HepG2 (cell line): ENCODE measurements at regions not wholly inside any gene's neighbourhood (a gene's known extent, or its start where the extent isn't known, plus 50 kb on each side); places are given as distances from the start of the nearest gene placed in this dataset.

ENCODE experiments used
- ATAC-seq: fragments of 200-7000 bp; cut with Tn5 transposase; 3 replicates; pipeline ENCODE4 v1.9.1; 2020; ENCODE audit warnings: mild to moderate bottlenecking, moderate library complexity
- BruUV-seq: library from RNA; stranded (reverse); fragments of 400-500 nt; replicated peaks from 2 replicates; lab custom pipeline; 2021; lab: Mats Ljungman, UMichigan
- CTCF ChIA-PET: fragments of 300-600 bp; formaldehyde crosslinking; extraction: SDS; loops from one replicate; lab custom pipeline; 2021; ENCODE audit warnings: low total read pairs, inconsistent platforms, low intra/inter-chr PET ratio; lab: Yijun Ruan, JAX
- POLR2A ChIA-PET: fragments of 350-600 bp; sonication (Branson Sonifier 250); formaldehyde crosslinking; loops from one replicate; lab custom pipeline; 2020; ENCODE audit warnings: antibody characterized with exemption, inconsistent platforms; lab: Yijun Ruan, JAX
- DNase-seq: peaks from one replicate; pipeline ENCODE4 v3.0.0-alpha.2; 2015; ENCODE audit warnings: low spot score
- FAIRE-seq: peaks from 3 replicates; lab custom pipeline; 2011; peaks lifted over from hg19 to GRCh38; lab: Jason Lieb, UNC
- H2AFZ ChIP-seq: one replicate; pipeline ENCODE4 v1.6.1; 2011; ENCODE audit warnings: low read length, inconsistent platforms
- H3K27ac ChIP-seq: fragments of 300-600 bp; 3 replicates; pipeline ENCODE4 v1.8.0; 2011; ENCODE audit warnings: mixed run types, mild to moderate bottlenecking, mixed read lengths, low read length, inconsistent platforms; ENCODE audit not compliant: insufficient read depth; ENCODE audit errors: extremely low read length
- H3K27me3 ChIP-seq, 2 experiments: fragments of 200-600 bp in 1 of 2; 2 replicates in 1 of 2; 3 replicates in 1 of 2; pipeline versions ENCODE4 v1.6.0 to v1.8.0; 2011; ENCODE audit warnings: low read length in 2 of 2, mild to moderate bottlenecking in 2 of 2, moderate library complexity in 2 of 2, inconsistent platforms in 1 of 2; ENCODE audit not compliant: insufficient read depth in 2 of 2, control insufficient read depth in 1 of 2
- H3K36me3 ChIP-seq, 2 experiments: fragments of 200-600 bp in 1 of 2; replicated peaks in 1 of 2; 2 replicates in 1 of 2; 3 replicates in 1 of 2; pipeline versions ENCODE4 v1.5.1 to v1.8.0; 2011; ENCODE audit warnings: low read length in 2 of 2, inconsistent platforms in 1 of 2; ENCODE audit not compliant: insufficient read depth in 2 of 2, control insufficient read depth in 1 of 2
- H3K4me1 ChIP-seq: 2 replicates; pipeline ENCODE4 v1.5.1; 2012; ENCODE audit warnings: low read length, inconsistent platforms; ENCODE audit not compliant: insufficient read depth
- H3K4me2 ChIP-seq: 2 replicates; pipeline ENCODE4 v1.6.0; 2011; ENCODE audit warnings: low read depth, low read length, inconsistent platforms
- H3K4me3 ChIP-seq, 3 experiments: fragments of 200-600 bp in 1 of 3; sonication (generic), shearing (Covaris generic) in 1 of 3; replicated peaks in 1 of 3; 2 replicates each; pipeline ENCODE4 v1.5.1; 2011 to 2016; ENCODE audit warnings: low read length in 3 of 3, inconsistent platforms in 2 of 3, low read depth in 2 of 3, mild to moderate bottlenecking in 2 of 3, control low read depth in 1 of 3, mixed read lengths in 1 of 3; ENCODE audit not compliant: insufficient read depth in 1 of 3
- H3K79me2 ChIP-seq: one replicate; pipeline ENCODE4 v1.6.1; 2011; ENCODE audit warnings: low read length, inconsistent platforms; ENCODE audit not compliant: insufficient read depth
- H3K9ac ChIP-seq: 2 replicates; pipeline ENCODE4 v1.6.0; 2011; ENCODE audit warnings: mild to moderate bottlenecking, low read depth, low read length, inconsistent platforms; ENCODE audit not compliant: insufficient read depth
- H3K9me3 ChIP-seq: 2 replicates; pipeline ENCODE4 v1.5.1; 2012; ENCODE audit warnings: mild to moderate bottlenecking, low read length
- H4K20me1 ChIP-seq: 2 replicates; pipeline ENCODE4 v1.6.0; 2011; ENCODE audit warnings: inconsistent platforms, mild to moderate bottlenecking, low read length, moderate library complexity; ENCODE audit not compliant: insufficient read depth
- HOXA5 ChIP-seq: sonication (generic); formaldehyde crosslinking; IDR thresholded peaks from 2 replicates; pipeline ENCODE4 v1.4.0; 2020; ENCODE audit warnings: missing genetic modification reagents
- HOXD1 ChIP-seq: sonication (generic); formaldehyde crosslinking; IDR thresholded peaks from 2 replicates; pipeline ENCODE4 v1.5.0; 2020; ENCODE audit warnings: missing genetic modification reagents
- ZBTB42 ChIP-seq: sonication (generic); formaldehyde crosslinking; IDR thresholded peaks from 2 replicates; pipeline ENCODE4 v1.5.0; 2020; ENCODE audit warnings: mild to moderate bottlenecking, missing genetic modification reagents
- ZNF121 ChIP-seq: sonication (generic); formaldehyde crosslinking; IDR thresholded peaks from 2 replicates; pipeline ENCODE4 v1.5.0; 2020; ENCODE audit warnings: mild to moderate bottlenecking, missing genetic modification reagents
- WGBS: methylation state at CpG from one replicate; pipeline ENCODE4 v1.1.6; 2017; ENCODE audit warnings: low lambda C conversion rate; 5-methylcytosine and 5-hydroxymethylcytosine counted together
- in situ Hi-C: cut with HindIII; loops from 2 replicates; pipeline ENCODE4 v1.10.0; 2017; ENCODE audit warnings: low pct_unique_long_range_greater_than_20kb; ENCODE audit not compliant: extremely low pct_ligation_motif_present
- intact Hi-C: fragments of 100-400 bp; cut with micrococcal nuclease; formaldehyde crosslinking; loops from one replicate; pipeline ENCODE4 v1.10.0; 2022; ENCODE audit not compliant: unreplicated experiment
- TF ChIP-seq, protein P1 (sequence below): sonication (generic); formaldehyde crosslinking; IDR thresholded peaks from 2 replicates; pipeline ENCODE4; 2020; ENCODE audit warnings: missing genetic modification reagents, mild to moderate bottlenecking, borderline replicate concordance
- TF ChIP-seq, protein P2 (sequence below): sonication (generic); formaldehyde crosslinking; IDR thresholded peaks from 2 replicates; pipeline ENCODE4 v1.8.1; 2023; ENCODE audit warnings: mild to moderate bottlenecking, moderate library complexity, missing genetic modification reagents

DNA sequence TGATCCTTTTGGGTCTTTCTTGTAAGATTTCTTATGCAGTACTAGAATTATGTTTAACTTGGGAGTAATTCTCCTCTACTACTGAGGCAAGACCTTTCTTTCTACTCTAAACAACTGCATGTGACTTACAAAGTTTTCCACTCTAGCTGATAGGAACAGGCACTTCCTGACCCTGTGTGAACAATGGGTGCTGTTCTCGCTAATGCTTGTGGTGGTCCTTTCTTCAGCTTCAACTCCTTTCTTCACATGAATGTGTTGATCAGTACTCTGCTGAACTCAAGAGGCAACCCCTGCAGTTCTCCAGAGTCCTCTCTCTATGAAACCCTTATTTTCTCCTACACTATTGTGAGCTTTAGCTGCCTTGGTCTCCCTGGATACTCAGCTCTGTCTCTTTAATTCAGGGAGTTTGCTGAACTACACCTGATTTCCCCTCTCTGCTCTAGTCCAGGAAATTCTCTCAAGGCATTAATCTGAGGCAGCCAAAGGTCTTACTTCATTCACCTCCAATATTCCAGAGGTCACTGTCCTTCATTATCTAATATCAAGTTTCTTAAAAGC, 484.6 kb upstream of the PIK3R1 start (continued):
- TF ChIP-seq, protein P1, sequence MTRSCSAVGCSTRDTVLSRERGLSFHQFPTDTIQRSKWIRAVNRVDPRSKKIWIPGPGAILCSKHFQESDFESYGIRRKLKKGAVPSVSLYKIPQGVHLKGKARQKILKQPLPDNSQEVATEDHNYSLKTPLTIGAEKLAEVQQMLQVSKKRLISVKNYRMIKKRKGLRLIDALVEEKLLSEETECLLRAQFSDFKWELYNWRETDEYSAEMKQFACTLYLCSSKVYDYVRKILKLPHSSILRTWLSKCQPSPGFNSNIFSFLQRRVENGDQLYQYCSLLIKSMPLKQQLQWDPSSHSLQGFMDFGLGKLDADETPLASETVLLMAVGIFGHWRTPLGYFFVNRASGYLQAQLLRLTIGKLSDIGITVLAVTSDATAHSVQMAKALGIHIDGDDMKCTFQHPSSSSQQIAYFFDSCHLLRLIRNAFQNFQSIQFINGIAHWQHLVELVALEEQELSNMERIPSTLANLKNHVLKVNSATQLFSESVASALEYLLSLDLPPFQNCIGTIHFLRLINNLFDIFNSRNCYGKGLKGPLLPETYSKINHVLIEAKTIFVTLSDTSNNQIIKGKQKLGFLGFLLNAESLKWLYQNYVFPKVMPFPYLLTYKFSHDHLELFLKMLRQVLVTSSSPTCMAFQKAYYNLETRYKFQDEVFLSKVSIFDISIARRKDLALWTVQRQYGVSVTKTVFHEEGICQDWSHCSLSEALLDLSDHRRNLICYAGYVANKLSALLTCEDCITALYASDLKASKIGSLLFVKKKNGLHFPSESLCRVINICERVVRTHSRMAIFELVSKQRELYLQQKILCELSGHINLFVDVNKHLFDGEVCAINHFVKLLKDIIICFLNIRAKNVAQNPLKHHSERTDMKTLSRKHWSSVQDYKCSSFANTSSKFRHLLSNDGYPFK (CRISPR knock-in tag), result no peak
- TF ChIP-seq, all 625 proteins: peak for 0

DNA sequence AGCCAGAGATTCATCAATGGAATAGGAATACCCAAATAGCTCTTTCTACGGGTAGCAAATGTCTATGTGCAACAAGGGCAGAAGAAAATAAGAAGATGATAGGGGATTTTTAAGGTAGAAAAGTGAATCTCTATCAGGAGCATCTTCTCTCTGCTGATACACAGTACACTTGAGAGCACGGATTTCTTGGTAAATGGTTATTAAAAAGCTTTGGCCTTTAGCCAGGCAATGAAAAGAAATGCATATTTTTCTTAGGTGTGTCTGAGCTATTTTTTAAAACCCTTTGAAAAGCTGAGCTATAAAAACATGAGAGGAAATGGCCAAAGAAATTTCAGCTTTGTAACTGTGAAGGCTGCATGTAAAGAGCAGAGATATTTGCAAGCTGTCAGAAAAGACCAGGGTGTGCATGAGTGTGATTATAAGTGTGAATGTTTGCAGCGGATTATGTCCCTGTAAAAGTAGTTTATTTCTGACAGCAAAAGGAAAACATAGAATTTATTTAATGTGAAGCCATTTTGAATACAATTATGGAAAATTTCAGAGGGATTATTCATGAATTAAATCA, 487.1 kb upstream of the PIK3R1 start:
- Histone ChIP-seq H3K4me1 (no peaks in the 10 kb centered on the region), H3K9me3 (no peaks in the 10 kb centered on the region), H3K4me2 (no peak overlapping the region), H2AFZ (no peak overlapping the region), H4K20me1 (no peaks in the 10 kb centered on the region), H3K9ac (no peak overlapping the region), H3K4me3 (no peak overlapping the region), H3K27ac (no peak overlapping the region), H3K36me3 (no peaks in the 10 kb centered on the region), H3K27me3 (no peaks in the 10 kb centered on the region), H3K79me2 (no peaks in the 10 kb centered on the region)
- WGBS, result 34% methylated on average over 3 of the region's 3 CpGs
- ChIA-PET CTCF (no interaction called here), POLR2A (no interaction called here)
- no peak for DNase-seq
- intact Hi-C loops, result no loop called here
- in situ Hi-C loops, result no loop called here
- BruUV-seq, result no TSS peak
- TF ChIP-seq HOXD1 (CRISPR knock-in tag), result no peak
- no peak for TF ChIP-seq HOXA5 (CRISPR knock-in tag)
- no peak for TF ChIP-seq ZNF121 (CRISPR knock-in tag)
- TF ChIP-seq ZBTB42 (CRISPR knock-in tag), result no peak
- TF ChIP-seq, protein P2, sequence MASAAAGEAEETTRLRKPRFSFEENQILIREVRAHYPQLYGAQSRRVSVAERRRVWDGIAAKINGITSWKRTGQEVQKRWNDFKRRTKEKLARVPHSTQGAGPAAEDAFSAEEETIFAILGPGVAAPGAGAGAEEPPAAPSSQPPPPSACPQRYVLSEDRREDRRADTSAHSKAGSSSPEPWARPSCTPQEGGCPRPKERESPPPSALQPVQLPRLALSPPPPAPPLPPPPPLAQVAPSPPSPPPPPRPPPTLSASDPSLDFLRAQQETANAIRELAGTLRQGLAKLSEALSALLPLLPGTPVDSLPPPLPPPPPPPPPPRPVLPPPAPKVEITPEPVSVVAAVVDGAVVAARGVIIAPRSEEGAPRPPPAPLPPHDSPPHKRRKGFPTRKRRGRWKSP (CRISPR knock-in tag), result no peak
- no peak for FAIRE-seq
- no peak for ATAC-seq
